GM18868 (cell line): ENCODE measurements at regions not wholly inside any gene's neighbourhood (a gene's known extent, or its start where the extent isn't known, plus 50 kb on each side); places are given as distances from the start of the nearest gene placed in this dataset.
"Not testable (repeated sequence)": the region's sequence is repeated elsewhere in the genome, so short reads cannot be mapped to it uniquely, and the experiment has no call there.

Source experiments
- ATAC-seq: cut with Tn5 transposase; IDR thresholded peaks from one replicate; pipeline ENCODE4 v1.9.1; 2021; ENCODE audit warnings: mild to moderate bottlenecking, moderate library complexity; ENCODE audit not compliant: unreplicated experiment

DNA sequence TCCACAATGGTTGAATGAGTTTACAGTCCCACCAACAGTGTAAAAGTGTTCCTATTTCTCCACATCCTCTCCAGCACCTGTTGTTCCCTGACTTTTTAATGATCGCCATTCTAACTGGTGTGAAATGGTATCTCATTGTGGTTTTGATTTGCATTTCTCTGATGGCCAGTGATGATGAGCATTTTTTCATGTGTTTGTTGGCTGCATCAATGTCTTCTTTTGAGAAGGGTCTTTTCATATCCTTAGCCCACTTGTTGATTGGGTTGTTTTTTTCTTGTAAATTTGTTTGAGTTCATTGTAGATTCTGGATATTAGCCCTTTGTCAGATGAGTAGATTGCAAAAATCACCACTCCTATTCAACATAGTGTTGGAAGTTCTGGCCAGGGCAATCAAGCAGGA is 287.6 kb upstream of the RASGRP1 start:
- ATAC-seq = not testable (repeated sequence)

DNA sequence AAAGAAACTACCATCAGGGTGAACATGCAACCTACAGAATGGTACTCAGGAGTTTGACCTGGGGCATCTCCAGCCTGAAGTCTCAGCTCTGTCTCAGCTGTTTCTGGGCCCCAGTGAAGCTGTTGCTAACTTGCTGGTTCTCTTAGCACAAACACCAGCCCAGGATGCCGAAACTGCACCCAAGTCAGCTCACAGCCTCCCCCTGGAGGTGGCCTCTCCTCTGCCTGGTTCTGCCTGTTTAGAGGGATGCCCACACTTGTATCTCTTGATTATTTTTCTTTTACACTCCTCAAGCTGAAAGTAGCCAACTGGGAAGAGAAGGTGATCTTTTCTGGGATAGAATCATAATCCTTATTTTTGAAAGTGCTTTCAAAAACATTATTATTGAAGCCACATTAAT is 289.0 kb upstream of the RASGRP1 start:
- ATAC-seq = no peak

DNA sequence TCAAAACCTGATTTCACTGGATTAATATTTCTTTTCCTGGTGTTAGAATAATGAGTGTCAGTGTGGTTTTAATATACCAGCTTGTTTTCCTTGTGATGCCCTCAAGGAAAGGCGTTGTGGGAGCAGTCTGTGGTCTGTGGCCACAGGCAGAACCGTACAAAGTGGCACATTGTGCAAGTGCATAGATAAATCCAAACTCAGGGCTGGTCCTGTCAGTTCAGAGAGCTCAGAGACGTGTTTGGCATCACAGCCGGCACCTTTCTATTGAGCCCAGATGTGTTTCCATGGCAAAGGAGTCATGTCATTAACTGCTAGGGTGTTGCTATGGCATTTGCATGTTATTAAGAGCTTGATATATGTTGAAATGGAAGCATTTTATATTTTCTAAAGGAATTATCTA is 289.9 kb upstream of the RASGRP1 start:
- no peak for ATAC-seq

DNA sequence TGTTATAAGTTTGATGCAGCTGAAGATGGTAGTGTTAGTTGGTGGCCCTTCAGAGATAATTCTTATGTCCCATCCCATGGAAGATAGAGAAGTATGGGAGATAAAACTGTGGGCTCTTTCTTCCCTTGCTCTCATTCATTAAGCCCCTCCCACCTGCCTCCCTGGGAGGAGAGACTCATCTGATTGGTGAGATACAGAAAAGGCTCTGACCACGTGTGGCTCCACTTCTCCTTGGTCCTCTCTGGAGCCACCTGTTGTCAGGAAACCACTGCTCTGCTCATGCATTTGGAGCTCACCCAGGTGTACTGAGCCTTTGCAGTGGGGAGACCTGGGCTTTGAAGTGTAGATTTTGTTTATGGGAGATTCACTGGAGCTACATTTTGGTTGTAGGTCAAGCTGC is 293.2 kb upstream of the RASGRP1 start:
- no peak for ATAC-seq

DNA sequence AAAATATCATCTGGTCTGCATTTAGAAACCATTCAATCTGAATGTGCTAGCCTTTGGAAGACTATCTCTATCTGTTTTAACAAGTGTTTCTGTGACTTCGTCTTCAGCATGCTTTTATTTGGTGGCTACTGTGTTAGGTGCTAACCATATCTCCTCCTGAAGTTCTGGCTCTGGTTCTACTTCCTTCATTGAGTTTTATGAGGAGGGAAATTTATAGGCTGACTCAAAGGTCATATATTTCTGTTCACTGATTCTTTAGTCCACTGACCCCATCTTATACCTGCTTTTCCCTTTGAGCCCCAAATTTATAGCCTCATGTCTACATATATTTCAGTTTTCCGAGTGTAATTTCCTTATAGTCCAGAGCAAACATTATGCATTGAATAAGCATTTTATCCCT is 295.0 kb upstream of the RASGRP1 start:
- no peak for ATAC-seq

DNA sequence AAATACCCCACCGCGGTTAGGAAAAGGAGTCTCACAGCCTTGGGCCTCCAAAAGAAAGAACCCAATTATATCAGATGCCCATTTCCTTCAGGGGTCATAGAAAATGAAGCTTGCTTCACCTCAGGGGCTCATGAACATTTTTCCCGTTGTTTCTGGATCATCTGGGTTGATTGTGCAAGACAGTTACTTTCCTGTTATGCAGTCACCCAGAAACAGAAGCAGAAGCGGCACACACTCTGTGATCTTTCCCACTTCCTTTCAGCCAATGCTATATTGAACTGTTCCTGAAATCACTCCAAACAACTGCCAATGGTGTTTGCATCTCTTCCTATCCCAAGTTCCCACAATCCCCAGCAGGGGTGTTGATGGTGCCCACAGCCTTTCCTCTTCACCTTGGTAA is 295.6 kb upstream of the RASGRP1 start:
- ATAC-seq = no peak

DNA sequence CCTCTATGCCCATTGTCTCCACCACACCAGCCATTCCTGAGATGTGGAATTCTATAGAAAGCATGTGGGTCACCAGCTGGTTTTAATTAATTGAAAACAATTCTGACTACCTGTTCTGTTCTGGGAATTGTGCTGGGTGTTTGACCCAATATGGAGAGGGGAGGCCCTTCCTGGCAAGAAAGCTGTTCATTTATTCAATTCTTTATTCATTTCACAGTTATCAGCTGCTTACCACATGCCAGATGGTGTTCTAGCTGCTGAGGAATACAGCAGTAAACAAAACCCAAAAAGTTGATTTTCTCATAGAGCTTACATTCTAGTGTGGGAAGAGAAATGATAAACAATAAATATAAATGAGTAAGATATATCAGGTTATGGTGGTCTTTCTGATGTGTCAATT is 296.1 kb upstream of the RASGRP1 start:
- ATAC-seq = no peak

DNA sequence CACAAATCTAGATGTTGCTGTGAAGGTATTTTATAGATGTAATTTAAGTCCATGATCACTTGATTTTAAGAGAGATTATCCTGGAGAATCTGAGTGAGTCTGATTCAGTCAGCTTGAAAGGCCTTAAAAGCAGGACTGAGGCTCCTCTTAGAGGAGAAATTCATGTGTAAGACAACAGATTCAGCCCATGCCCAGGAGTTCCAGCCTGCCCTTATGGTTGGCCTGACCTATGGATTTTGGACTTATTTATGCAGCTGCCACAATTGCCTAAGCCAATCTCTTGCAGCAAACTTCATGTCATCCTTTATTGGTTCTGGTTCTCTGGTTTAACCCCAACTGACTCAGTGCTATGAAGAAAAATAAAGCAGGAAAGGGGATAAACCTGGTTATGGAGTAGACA is 296.5 kb upstream of the RASGRP1 start:
- ATAC-seq = no peak

DNA sequence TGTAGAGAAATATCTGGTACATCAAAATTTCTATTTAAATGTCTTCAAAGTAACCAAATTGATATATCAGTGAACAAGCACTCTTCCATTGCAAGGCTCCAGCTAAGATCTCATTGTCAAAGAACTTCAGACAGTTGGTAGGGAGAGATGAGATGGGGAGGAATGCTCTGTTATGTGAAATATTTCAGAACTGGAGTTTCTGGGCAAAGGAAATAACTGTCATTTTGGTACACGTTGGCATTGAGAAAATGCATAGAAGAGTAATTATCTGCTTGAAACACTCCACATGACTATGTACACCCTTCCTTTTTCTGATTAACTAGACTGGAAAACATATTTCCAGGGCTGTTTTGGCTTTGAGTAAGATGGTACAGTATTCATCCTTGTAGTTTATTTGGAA is 297.5 kb upstream of the RASGRP1 start:
- no peak for ATAC-seq

DNA sequence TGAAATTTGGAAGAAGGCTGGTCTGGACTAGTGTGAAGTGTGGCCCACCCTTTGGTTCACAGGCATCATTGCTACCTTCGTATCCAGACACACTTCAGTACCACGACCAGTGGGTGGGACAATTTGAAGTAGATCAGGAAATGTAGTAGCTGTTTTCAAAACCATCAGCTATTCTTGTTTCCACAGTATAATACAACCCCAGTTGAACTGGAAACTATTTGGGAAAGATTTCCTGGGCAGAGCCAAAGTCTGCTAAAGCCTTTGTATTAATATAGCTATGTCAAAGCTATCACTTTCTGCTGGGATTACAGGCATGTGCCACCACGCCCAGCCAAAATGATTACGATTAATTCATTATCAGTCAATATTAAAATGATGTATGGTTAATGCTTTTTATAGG is 298.8 kb upstream of the RASGRP1 start:
- no peak for ATAC-seq

DNA sequence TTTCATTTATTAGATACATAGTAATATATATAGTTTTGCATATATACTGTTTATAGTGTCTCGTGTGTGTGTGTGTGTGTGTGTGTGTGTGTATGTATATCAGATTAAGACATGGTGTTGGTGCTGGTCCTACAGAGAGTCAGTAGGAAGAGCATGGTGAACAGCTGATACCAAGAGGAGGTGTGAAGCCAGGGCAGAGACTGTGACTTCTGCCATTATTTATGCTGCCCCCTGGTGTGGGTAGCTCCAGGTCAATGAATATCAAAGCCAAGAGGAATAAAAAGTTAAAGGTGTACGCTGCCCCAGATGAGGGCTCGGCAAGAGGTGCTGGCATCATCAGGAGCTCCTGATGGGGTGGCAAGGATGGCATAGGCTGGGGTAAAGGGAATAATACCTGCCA is 299.5 kb upstream of the RASGRP1 start:
- no peak for ATAC-seq

DNA sequence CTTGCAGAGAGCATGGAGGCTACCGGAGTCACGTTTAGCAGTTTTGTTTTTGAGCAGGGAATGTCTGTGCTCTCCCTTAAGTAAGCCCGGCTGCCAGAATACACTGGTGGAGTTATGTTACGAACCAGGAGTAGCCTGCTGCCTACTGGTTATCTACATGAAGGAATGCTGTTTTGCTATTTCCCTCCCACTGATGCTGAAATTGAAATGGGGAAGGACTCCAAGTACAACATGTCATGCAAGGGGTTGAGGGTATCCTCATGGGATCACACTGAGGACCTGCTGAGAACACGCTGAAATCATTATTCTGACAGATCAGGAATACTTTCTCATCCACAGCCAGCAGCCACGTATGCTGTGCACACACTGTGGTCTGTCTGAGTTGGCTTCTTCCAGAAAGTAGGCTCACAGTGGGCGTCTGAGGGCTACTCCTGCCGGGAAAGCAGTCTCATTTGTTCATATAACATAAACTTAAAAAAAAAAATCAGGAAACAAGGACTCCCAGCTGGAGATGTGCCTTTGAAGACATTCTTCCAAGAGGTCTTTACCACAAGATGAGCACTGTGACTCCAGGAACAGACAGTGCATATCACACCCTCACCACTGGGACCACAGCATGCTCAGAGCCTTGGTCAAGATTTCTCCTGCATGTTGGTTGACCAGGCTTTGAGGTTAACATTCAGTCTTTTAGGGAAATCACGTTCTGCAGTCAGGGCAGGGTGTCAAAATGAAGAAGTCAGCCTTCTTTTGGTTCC is 300.4 kb upstream of the RASGRP1 start:
- no peak for ATAC-seq

DNA sequence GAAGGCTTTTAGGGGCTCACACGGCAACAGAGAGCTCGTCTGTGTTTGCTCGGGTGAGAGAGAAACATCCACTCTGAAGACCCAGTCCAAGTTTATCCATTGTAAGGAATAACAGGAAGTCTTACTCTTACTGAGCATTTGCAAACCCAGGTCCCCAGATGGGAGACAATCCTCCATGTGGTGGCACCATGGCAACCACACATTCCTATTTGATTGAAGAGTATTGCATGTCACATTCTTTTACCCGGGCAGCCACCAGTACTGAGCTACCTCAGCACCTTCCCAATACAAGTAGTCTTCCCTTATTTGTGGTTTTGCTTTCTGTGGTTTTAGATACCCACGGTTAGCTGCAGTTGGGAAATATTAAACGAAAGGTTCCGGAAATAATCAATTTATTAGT is 302.9 kb upstream of the RASGRP1 start:
- no peak for ATAC-seq

DNA sequence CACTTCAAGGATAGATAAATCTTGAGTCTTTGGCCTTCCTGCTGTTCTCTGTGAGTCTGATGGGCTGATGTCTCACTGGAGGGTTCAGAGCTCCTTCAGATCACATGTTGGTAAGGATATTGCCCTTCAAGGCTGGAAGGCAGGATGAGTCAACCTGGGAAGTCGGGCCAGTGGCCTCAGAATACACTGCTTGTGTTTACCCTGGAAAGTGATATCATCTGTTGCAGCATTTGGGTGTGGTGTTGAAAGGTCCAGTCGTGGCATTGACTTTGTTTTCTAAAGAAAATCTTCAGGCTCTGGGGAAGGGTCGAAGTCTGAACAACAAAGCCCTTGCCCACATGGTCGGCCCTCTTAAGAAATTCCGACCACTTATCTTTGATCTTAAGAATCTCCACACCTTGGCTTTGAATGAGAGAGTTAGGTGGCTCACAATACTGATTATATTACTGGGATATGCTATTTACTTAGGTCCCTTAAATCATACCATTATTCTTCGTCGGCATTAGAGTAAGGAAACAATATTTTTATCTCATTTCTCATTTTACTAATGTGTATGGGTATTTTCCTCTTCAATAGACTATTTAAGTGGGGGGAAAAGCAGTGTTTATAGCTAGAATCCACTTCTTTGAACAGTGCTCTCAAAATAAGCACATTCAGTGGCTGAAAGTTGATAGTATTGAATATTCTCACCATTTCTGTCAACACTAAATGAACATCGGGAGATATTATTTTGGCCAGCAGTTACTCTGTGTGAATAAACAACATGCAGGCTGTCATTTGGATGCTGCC is 303.9 kb upstream of the RASGRP1 start:
- no peak for ATAC-seq

DNA sequence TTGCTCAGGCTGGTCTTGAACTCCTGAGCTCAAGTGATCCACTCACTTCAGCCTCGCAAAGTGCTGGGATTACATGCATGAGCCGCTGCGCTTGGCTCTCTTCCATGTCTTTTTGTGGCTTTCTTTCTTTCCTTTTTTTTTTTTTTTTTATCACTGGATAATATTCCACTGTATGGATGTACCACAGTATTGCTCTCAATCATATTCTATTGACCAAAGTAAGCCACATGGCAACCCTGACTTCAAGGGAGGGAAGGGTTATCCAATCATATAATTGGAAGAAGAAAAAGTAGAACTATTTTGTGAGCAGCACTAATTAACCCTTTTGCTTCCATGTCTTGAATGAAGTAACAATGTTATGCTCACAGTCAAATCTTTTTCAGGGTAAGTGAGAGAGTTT is 307.0 kb upstream of the RASGRP1 start:
- no peak for ATAC-seq

DNA sequence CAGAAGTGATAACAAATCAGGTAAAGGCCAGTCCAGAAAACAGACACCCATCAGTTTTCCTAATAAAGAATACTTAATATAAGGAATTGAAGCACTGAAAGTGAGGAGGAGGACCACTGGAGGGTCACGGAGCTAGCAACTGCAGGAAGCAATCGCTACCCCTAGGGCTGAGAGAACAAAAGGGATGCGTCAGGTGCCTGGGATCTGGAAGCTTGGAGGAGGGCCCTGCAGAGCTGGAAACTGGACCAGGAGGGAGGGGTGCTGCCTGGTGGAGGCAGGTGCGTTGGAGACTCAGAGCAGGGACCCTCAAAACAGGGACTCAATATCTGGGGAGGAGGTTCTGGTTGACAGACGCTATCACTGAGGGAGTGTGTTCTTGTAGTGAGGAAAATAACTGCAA is 308.1 kb upstream of the RASGRP1 start:
- no peak for ATAC-seq

DNA sequence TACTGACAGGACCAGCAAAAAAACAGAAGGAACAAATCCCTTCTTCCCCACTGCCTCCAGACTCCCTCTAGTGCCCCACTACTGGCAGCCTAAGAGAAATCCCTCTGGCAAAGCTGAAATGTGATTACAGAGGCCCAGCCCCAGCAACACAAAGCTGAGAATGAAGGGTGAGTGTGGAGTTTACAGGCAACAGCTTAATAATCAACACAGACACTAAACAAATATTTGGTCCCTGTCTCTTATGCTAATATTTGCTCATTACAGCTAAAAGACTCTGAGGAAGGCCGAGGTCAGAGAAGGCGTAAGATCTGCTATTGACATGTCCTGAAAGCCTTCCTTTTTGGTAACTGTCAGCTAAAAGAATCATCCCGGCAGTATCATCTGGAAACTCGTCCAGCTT is 308.5 kb upstream of the RASGRP1 start:
- no peak for ATAC-seq

DNA sequence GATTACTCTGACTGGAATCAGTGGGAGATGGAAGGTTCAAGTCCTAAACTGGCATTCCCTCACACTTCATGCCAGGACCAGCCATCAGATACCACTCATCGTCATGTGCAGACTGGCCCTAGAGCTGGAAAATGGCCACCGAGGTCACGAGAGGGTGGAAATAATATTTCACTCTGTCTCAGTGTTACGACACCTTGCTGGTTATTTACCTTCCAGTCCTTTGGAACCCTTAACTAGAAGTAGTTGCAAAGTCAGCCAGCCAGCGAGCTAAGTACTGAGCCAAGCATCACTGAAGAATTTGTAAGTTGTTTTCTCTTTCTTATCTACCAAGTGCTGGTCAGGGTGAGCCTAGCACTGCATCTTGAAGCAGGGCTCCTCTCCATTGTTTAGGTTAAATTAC is 309.9 kb upstream of the RASGRP1 start:
- ATAC-seq = no peak

DNA sequence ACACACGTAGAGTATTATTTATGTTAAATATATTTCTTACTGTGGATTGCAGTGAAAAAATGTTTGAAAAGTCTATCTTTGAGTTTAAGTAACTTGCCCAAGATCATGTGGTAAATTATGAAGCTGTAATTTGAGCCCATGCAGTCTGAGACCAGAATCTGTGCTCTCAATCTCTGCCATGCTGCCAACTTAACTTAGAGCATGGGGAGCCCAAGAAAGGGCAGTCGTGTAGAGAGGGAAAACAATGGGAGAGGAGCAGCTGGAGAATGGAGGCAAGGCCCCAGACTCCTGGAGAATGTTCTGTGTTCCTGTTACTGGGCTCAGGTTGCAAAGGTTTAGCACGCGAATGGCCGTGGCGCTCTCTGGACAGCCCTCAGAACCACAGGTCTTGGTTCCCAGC is 311.6 kb upstream of the RASGRP1 start:
- ATAC-seq = no peak

DNA sequence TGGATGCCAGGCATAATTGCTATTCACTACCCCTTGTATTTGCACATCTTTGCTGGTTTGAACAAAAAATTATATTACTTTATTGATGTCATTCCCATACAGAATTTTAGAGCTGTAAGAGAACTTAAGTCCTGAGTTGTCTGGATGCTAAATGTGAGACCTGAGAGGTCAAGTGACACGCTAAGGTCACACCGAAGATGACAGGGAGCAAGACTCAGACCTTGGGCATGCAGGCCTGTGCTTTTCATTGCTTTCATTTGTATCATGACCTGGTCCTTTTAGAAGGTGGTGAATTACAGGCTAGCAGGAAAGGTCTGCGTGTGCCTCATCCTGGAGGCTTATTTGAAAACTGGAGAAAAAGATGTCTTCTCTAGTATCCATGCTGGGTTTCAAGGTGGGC is 312.0 kb upstream of the RASGRP1 start:
- ATAC-seq = no peak

DNA sequence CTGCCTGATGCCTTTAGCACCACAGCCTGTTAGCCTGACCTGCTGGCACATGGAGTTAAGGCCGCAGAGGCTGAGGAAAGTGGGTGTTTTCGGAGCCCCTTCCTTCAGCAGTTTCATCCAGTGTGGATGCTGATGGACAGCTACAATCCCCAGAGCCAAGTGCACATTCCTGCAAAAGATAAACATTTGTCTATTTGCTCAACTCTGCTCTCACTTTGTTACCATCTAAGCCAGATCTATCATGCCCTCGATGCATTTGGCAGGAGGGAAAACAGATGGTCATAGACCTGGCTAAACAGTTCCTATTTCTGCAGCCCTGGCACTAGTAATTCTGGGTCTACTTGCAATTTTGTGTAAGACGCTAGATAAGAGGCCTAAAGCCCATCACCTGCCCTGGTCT is 312.9 kb upstream of the RASGRP1 start:
- no peak for ATAC-seq

DNA sequence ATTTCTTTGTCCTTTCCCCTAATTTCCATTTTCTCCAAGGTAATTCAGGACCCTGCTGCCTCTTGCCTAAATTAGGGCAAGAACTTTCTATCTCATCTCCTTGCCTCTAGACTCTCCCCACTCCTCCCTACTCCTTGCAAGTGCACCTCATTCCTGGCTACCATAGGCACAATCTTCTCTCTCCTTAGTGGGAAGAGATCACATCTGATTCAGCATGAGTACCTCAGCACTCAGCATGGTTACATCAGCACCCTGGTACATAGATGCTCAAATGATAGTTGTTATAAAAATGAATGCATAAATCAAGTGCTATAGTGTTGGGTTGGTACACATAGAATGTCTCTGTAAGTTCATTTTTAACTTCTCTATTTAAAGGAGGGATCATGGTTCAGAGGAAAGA is 313.4 kb upstream of the RASGRP1 start:
- ATAC-seq = no peak

DNA sequence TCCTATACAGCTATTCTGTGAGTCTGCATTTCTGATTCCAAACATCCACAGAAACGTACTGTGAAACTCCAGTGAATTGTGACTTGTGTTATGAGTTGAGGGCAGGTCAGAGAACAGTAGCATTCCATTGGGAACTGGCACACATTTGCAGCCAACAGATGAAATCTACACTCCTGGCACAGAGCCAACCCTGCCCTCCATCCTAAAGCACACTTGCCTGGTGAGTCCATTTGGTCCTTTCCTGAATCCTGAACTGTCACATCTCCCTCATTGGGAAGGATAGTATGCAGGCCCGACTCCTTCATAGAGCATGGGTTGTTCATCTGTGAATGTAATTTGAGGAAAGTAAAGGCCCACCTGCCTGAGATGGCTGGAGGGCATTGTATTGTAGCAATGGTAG is 314.3 kb upstream of the RASGRP1 start:
- no peak for ATAC-seq
